Hematopoietic multipotent progenitor cell treated with erythropoietin and hydrocortisone succinate and interleukin-3 and kit ligand, for 17 days (in vitro differentiated cells): ENCODE measurements at regions not wholly inside any gene's neighbourhood (a gene's known extent, or its start where the extent isn't known, plus 50 kb on each side); places are given as distances from the start of the nearest gene placed in this dataset.

Source experiments
- DNase-seq: peaks from one replicate; pipeline ENCODE4 v3.0.0-alpha.2; 2015; ENCODE audit warnings: low spot score

DNA sequence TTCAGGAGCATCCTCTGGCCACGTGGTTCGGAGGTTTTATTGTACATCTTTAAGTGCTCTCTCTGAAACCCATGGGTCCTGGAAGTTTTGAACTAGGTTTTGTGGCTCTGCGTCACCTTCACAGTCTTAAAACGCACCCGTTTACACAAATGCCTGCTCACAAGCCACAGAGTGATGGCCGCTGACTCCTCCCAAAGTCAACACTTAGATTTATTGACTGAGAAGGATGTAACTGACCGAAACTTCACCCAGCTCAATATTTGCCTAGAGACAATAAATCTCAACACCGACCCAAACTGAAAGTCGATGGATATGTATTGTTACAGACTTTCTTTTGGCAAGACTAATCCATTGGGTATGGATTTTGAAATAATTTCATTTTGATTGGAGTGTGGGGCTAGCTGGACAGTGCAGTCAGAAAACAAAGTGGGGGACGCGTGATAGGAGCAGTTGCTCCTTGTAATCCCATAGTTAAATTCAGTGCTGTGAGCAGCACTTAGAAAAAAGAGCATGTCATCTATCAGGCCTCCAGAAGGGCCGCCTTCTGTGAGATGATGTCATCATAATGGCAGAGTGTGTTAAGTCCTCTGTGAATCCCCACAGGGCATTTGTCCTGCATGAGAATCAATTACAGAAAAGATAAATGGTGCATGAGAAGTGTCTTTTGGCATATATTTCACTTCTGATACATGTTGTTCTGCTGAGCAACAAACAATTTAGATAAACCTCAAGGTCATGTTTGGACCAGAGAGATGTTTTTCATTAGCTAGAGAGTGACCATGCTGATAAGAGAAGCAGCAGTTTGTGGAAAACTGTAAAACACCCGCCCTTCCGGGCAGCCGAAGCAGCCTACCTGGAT, 183.7 kb downstream of the INO80D start:
- no peak for DNase-seq

DNA sequence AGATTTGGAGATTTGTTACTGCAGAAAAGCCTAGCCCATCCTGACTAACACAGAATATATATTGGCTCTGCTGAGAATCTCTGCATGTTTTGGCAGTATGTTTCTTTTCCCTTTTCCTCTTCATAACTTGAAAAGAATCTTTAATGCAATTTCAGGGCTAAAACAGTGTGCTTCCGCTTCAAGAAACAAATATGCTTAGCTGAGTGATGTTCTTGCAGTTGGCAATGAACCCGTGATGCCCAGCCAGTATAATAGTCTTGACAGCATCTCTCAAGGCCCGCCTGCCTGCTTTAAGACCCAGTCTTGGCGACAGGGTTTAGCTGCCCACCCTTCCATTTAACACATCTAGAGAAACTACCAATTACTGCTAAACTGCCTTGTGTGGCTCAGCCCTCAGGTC, 184.5 kb downstream of the INO80D start:
- DNase-seq = no peak

DNA sequence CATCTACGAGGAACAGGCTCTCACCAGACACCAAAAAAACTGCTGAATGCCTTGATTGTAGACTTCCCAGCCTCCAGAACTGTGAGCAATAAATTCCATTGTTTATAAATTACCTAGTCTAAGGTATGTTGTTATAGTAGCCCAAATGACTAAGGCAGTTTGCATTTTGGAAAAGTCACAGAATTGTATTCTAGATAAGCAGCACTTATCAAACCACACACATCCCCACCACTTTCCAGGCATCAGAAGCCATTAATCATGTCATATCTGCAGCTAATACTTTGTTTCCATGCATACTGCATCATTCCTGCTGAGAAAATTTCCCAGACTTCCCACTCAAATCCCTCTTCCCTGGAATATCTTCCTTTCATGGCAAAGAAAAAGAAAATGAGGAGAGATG, 187.2 kb downstream of the INO80D start:
- DNase-seq = no peak

DNA sequence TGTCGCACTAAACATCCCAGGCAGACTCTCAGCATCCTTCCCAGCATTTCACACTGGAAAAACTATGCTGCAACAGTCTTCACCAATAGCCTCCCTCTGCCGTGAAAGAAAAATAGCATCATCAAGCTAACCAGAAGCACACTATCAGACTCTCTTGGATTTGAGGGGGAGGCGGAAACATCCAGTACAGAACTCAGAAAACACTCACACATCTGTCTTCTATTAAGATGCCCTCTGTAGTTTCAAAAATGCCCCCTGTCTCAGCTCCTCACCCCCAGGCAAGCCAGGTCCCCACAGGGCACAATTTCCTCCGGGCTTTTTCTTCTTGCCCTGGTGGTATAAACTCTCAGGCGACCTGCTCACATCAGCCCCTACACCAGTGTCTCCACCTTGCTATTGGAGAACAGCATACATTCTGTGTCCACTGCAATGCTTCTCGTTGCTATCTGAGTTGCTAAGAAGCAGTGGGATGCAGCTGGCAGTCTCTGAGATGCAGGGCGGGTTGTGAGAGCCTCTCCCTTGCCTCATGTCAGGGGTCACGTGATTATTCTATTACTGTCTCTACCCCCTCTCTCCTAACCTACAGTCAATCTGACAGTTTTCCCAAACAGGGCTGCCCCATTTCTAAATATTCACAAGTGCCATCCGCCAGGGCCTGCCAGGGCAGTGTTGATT, 189.9 kb downstream of the INO80D start:
- DNase-seq = no peak

DNA sequence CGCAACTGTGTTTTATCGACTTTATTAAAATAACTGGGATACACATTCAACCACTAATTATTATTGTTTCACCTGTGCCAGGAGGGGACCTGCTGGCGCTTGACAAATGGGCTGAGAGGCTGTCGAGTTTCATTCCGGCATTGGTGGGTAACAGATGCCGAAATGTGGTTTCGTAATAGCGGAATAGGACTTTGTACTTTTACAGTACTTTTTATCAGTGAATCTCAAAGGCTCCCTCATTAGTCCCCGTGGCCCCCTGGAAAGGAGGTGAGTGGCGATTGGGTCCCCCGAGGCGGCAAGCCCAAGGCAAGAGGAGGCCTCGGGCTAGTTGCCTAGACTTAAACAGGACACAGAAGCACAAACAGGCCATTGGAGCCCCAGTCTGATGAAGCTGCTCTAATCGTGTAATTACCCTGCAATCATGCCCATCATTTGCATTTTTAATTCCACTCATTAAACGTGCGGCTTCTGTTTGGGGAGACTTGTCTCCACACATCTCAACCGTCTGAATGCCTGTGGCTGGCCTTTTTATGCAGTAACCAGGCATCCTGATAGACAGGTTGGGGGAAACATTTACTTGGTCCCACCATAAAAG, 193.2 kb downstream of the INO80D start:
- no peak for DNase-seq

DNA sequence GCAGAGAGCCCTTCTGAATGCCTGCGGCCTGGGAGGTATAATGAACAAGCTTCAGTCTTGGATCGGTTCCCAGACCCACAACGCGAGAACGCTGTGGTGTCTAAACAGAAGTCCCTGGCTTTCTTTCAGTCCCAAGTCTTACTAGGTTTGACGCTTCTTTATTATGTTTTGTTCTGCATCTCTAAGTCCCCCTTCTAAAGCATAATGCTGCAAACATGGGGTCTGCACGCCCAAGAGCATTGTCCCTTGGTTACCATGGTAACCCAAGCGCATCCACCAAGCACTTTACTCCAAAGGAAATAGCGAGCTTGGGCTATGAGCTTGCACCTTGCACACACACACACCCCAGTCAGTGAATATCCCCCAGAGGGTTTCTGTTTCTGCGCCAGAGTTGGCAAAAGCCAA, 193.7 kb downstream of the INO80D start:
- no peak for DNase-seq

DNA sequence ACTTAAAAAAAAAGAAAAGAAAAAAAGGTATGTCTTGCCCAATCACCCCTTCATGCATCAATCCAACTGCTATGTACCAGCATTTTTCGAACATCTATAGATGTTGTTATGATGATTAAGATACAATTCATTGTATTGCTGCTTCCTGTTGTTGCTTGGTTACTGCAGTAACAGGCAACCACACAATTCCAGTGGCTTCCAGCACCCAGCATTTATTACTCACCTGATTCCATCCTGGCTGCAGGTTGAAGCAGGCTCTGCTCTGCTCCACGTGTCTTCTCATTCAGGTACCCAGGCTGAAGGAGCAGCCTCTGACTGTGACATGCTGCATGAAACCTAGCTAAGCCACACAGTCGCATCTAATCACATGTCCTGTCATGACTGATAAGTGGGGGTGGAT, 196.9 kb downstream of the INO80D start:
- no peak for DNase-seq

DNA sequence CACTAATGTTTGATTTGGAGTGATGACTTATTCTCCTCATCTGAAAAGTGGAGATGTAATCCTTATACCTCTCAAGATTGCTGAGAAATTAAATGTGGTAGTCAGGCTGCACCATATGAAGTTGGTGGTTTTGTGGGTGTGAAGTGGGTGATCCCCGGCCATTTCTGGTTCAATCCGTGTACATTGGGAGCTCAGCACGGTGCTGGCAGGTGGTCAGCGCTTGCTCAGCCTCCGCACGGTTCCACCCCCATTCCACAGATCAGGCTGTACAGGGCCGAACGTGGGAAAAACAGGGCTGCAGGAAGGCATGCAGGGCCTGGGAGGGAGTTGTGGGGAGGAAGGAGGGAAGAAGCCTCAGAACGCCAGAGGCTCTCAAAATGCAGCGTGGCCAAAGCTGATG, 198.3 kb downstream of the INO80D start:
- DNase-seq = no peak

DNA sequence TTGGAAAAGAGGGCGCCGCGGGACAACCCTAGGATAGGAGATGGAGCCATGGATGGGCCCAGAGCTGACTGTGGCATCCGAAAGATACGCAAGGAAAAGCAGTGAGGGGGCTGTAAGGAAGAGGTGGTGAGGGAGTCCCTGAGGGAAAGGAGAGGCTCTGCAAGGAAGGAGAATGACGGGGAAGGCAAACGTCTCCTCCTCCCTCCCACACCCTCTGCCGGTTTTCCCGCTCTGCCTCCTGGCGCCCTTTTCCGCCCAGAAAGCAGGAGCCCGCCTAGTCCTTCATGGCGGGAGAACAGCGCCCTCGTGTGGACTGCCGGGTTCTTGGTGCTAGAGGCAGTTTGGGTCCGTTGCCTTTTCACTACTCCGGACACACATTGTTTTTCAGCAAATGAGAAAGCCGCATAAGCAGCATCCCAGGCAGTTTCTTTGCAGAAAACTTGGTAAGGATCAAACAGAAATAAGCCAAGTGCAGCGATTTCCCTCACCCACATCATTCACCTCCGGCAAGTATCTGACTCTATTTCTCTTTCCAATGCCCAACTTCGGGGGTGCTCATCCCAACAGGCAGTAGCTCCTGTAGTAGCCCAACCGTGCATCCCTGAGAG, 200.4 kb downstream of the INO80D start:
- peak; percentile 49 for DNase-seq

DNA sequence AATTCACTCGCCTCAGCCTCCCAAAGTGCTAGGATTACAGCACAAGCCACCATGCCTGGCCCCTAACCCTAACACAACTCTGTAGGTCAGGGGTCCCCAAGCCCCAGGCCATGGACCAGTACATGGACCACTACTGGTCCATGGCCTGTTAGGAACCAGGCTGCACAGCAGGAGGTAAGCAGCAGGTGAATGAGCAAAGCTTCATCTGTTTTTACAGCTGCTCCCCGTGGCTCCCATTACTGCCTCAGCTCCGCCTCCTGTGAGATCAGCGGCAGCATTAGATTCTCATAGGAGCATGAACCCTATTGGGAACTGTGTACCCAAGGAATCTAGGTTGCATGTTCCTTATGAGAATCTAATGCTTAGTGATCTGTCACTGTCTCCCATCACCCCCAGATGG, 201.7 kb downstream of the NRP2 start:
- no peak for DNase-seq

DNA sequence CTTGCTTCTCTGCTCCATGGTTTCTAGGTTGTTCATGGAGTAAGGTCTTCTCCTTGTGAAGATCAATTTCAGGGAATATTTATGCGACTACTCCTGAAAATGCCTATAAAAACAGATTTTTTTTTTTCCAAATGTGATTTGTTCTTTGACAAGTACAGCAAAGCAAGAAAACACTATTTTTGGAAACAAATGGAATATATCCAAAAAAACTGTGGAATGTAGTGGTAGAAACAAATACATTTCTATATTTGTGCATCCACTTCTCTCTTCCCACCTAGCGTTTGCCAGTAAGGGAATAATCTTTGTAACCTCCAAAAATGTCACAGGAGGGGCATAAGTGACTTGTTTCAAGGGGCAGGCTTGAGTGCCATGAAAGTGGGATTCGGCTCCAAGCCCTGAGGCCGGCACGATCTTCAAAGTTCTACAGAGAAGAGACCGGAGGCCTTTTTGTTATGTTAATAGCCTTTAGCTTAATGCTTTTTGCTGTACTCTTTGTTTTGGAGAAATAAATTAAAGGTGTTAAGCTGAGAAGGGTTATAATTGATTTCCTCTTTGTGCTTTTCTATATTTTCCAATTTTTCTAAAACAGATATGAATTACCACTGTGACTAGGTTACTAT, 200.6 kb downstream of the NRP2 start:
- DNase-seq = no peak

DNA sequence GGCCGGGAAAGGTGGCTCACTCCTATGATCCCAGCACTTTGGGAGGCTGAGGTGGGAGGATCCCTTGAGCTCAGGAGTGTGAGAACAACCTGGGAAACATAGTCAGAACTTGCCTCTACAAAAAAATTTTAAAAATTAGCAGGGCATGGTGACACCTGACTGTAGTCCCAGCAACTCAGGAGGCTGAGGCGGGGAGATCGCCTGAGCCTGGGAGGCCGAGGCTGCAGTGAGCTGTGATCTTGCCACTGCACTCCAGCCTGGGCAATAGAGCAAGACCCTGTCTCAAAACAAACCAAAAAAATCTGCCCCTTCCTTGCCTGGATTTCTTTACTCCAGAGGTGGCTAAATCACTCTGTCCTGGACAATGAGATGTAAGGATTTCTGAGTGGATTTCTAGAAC, 197.7 kb downstream of the NRP2 start:
- DNase-seq = no peak

DNA sequence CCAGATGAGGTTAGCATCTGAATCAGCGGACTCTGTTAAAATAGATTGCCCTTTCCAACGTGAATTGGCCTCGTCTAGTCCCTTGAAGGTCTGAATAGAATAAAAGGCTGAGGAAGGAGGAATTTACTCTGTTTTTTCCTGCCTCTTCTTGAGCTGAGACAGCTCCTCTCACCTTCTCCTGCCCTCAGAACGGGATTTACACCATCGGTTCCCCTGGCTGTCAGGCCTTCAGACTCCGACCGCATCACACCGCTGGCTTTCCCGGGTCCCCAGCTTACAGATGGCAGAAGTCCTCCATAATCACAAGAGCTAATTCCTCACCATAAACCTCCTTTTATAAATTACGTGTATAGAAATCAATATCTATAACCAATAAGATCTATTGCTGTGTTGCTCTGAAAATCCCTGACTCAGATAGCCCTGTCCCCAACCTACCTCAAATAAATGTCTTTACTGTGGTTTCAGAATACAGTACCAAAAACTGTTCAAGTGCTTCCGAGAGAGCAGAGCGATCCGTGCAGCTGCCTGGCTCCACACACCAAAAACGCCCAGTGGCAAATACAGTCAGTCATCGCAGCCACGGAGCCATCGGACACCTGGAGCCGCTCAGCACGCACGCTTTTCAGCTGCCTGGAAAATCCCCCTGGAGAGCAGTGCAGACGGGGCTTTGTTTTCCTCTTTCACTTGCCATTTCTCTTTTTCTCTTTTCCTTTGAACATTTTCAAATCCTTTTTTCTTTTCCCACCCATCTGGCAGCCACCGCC, 196.9 kb downstream of the NRP2 start:
- DNase-seq = no peak

DNA sequence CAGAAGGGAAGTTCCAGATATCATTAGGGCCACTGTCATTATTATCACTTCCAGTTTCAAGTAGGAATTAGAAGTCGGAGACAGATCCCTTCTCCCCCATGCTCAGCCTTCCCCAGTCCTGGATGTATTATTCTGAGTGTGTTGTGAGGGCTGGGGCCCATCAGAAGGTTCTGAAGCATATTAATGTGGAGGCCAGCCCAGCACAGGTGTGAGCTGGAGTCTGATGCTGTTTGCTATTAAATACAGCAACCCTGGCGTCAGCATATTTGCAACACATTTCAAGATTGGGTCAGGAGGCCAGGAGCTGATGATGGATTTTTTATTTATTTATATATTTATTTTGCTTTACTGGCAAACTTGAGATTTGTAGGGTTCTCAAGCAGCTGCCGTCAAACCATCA, 195.2 kb downstream of the NRP2 start:
- DNase-seq = no peak

DNA sequence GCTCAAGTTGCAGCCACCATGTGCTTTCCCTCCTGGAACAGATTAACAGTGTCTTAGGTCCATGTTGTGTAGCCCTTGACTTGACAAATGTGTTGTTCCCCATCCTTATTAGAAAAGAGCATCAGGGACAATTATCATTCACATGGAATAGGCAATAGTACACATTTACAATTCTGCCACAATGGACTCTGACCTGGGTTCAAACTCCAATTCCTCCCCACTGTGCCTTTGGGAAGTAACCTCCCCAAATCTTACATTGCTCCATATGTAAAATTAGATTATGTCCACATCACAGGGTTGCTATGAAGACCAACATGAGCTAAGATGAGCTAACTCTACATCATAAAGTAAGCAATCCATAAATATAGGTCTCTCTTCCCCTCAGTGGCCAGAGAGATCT, 193.8 kb downstream of the NRP2 start:
- no peak for DNase-seq

DNA sequence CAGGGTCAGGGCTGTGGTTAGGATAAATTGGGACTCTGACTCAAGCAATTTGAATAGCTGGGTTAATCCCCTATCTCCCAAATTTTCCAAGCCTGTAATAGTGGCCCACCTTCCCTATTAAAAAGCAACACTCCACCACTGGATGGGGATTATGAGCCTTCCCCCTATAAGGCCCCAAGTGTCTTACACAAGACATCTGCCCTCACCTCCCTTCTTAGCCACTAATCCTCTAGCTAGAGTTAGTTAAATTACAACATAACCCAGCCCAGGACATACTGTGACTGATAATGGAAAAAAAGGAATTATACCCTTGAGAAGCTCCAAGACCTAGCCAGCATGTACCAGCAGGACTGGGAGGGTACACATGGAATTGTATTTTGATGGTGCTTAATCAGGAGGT, 190.4 kb downstream of the NRP2 start:
- DNase-seq = no peak

DNA sequence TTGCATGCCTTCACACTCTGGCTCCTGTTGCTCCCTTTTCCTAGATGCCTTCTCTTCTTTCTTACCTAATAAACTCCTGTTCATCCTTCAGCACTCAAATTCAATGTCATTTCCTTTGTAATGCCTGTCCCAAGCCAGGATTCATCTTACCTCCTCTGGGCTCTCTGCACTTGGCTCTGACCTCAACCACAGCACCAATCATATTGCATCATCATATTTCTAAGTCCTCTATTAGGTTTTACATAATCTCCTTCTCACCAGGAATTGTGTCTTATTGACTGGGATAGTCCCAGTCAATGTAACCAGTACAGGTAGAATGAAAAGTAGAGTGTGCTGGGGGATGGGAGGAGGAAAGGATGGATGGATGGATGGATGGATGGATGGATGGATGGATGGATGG, 187.1 kb downstream of the NRP2 start:
- DNase-seq = no peak

DNA sequence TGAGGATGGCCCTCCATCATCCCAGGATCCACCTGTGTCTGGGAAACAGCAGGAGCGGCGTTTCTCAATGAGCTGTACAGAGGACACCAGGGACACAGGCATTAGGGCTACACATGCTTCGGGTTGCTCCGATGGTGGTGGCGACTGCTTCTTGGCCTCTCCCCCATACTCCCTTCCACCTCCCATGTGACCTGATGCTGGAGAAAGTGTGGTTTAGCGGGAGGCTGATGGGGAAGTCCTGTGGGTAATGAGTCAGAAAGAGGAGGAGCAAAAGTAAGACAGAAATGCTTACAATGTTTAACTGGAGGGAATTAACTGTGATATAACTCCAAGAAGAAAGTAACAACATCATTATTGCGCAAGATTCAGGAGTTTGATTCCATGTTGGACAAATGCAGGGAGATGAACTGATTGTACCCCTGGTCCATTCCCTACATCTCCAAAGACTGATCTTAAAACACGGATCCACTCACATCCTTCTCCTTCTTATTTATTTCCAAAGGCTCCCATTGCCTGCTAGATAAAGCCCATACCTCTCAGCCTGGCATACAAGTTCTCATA, 186.6 kb downstream of the NRP2 start:
- DNase-seq = no peak

DNA sequence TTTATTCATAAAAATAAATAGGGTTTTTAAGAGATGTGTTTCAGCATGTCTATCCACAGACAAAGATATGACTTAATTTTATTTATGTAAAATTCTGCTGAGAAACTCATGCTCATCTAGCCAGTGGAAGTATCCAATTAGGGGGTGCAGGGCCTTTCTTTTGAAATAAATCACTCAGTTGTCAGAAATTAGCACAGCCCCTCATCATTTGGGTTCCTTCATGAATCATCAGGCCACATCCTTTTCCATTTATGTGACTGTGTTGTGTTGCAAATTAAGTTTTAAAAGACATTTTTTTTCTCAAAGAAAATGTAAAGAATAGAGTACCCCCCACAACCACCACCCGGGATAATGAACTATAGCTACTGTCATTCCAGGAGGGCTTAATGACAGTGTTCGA, 185.8 kb downstream of the NRP2 start:
- no peak for DNase-seq

DNA sequence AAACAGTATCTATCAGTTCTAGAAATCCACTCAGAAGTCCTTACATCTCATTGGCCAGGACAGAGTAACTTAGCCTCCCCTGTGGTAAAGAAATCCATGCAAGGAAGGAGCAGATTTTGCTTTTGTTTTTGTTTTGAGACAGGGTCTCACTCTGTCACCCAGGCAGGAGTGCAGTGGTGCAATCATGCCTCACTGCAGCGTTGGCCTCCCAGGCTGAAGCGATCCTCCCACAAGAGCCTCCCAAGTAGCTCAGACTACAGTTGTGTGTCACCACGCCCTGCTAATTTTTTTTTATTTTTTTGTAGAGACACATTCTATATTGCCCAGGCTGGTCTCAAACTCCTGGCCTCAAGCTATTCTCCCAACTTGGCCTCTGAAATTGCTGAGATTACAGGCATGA, 185.1 kb downstream of the NRP2 start:
- no peak for DNase-seq

DNA sequence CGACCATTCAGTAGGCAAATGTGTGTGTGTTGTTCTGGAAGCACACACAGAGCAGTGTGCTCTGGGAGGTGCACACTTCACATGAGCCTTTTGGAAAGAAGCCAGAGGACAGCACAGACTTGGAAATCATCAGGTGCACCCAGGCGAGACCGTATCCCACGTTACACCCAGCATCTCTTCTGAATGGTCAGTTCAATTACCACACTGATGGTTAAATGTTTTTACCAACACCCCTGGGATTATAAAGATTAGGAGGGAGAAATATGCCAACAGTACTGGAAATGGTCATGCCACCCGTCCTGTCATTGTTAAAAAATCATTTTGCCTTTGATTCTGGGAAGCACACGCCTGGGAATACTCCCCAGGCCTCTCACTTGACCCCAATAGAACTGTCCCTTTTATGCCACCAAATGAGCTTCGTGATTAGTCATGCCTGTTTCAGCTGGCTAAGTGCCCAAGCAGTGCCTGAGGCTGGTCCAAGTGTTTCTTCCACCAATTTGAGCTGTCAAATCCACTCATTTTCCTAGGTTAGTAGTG, 183.7 kb downstream of the NRP2 start:
- DNase-seq = no peak
